Neural cell (in vitro differentiated cells): ENCODE measurements at regions not wholly inside any gene's neighbourhood (a gene's known extent, or its start where the extent isn't known, plus 50 kb on each side); places are given as distances from the start of the nearest gene placed in this dataset.

Experiments
- H2AFZ ChIP-seq: fragments of 200-600, 300-800 bp; sonication (generic), shearing (Covaris generic); 2 replicates; pipeline ENCODE4 v1.6.0; 2014; ENCODE audit warnings: low read depth, mild to moderate bottlenecking, antibody characterized with exemption, low read length, moderate library complexity
- H3F3A ChIP-seq: fragments of 200-600 bp; shearing (Covaris generic); 2 replicates; pipeline ENCODE4 v1.6.1; 2016; ENCODE audit warnings: mild to moderate bottlenecking, moderate library complexity, mixed read lengths, antibody characterized with exemption, low read length; ENCODE audit not compliant: insufficient read depth, poor library complexity, severe bottlenecking
- H3K27ac ChIP-seq: fragments of 200-600, 300-800 bp; sonication (generic), shearing (Covaris generic); 2 replicates; pipeline ENCODE4 v1.5.1; 2014; ENCODE audit warnings: mild to moderate bottlenecking, low read length, moderate library complexity
- H3K27me3 ChIP-seq: fragments of 300-800, 200-600 bp; sonication (generic), shearing (Covaris generic); 2 replicates; pipeline ENCODE4 v1.6.0; 2014; ENCODE audit warnings: mild to moderate bottlenecking, low read depth, low read length, moderate library complexity; ENCODE audit not compliant: insufficient read depth
- H3K36me3 ChIP-seq: fragments of 300-800, 200-600 bp; sonication (generic), shearing (Covaris generic); 2 replicates; pipeline ENCODE4 v1.5.1; 2014; ENCODE audit warnings: mild to moderate bottlenecking, antibody characterized with exemption, low read length, moderate library complexity; ENCODE audit not compliant: insufficient read depth
- H3K4me2 ChIP-seq: fragments of 300-800, 200-600 bp; sonication (generic), shearing (Covaris generic); 2 replicates; pipeline ENCODE4 v1.6.0; 2014; ENCODE audit warnings: mild to moderate bottlenecking, low read length
- H3K4me3 ChIP-seq: fragments of 300-800, 200-600 bp; sonication (generic), shearing (Covaris generic); 2 replicates; pipeline ENCODE4 v1.5.1; 2014; ENCODE audit warnings: mild to moderate bottlenecking, low read length, moderate library complexity
- H3K79me2 ChIP-seq: fragments of 200-600 bp; shearing (Covaris generic); replicated peaks from 2 replicates; pipeline ENCODE4 v1.6.0; 2014; ENCODE audit warnings: mild to moderate bottlenecking, low read length, moderate library complexity; ENCODE audit not compliant: insufficient read depth
- H3K9ac ChIP-seq: fragments of 300-800, 200-600 bp; sonication (generic), shearing (Covaris generic); 2 replicates; pipeline ENCODE4 v1.6.1; 2016; ENCODE audit warnings: mild to moderate bottlenecking, low read length, mixed read lengths
- H3K9me2 ChIP-seq: fragments of 200-600 bp; shearing (Covaris generic); 2 replicates; pipeline ENCODE4 v1.6.1; 2016; ENCODE audit warnings: mild to moderate bottlenecking, low read length, mixed read lengths; ENCODE audit not compliant: insufficient read depth
- H3K9me3 ChIP-seq: fragments of 200-600, 300-800 bp; sonication (generic), shearing (Covaris generic); 2 replicates; pipeline ENCODE4 v1.6.1; 2016; ENCODE audit warnings: mild to moderate bottlenecking, mixed run types, low read length, moderate library complexity, mixed read lengths
- H4K20me1 ChIP-seq: fragments of 200-600 bp; shearing (Covaris generic); 2 replicates; pipeline ENCODE4 v1.6.1; 2016; ENCODE audit warnings: mild to moderate bottlenecking, mixed run types; ENCODE audit not compliant: insufficient read depth
- CTCF ChIP-seq: fragments of 450-650 bp; IDR thresholded peaks from 2 replicates; pipeline ENCODE4 v1.5.1; 2014; ENCODE audit warnings: antibody characterized with exemption, mild to moderate bottlenecking, moderate library complexity; ENCODE audit not compliant: poor library complexity, severe bottlenecking
- EP300 ChIP-seq: fragments of 450-650 bp; conservative IDR thresholded peaks from 2 replicates; pipeline ENCODE4 v1.6.1; 2014; ENCODE audit warnings: antibody characterized with exemption, mild to moderate bottlenecking, moderate library complexity; ENCODE audit not compliant: poor library complexity, severe bottlenecking
- MXI1 ChIP-seq: fragments of 450-650 bp; conservative IDR thresholded peaks from 2 replicates; pipeline ENCODE4 v1.6.1; 2014; ENCODE audit warnings: antibody characterized with exemption, mild to moderate bottlenecking; ENCODE audit not compliant: poor library complexity, severe bottlenecking
- RAD21 ChIP-seq: fragments of 450-650 bp; conservative IDR thresholded peaks from 2 replicates; pipeline ENCODE4 v1.6.1; 2014; ENCODE audit warnings: antibody characterized with exemption, mild to moderate bottlenecking, moderate library complexity
- REST ChIP-seq: IDR thresholded peaks from 2 replicates; pipeline ENCODE4 v1.6.1; 2012; ENCODE audit warnings: borderline replicate concordance
- SMC3 ChIP-seq: fragments of 450-650 bp; conservative IDR thresholded peaks from 2 replicates; pipeline ENCODE4 v1.6.1; 2014; ENCODE audit warnings: antibody characterized with exemption, mild to moderate bottlenecking, moderate library complexity; ENCODE audit not compliant: poor library complexity
- TAF1 ChIP-seq: IDR thresholded peaks from 2 replicates; pipeline ENCODE4 v1.6.1; 2012; ENCODE audit warnings: low read depth

- Histone ChIP-seq H3K79me2 (no peaks in the 10 kb centered on the region), H3K4me3 (no peak overlapping the region), H4K20me1 (no peaks in the 10 kb centered on the region), H3K9me2 (no peaks in the 10 kb centered on the region), H3K9me3 (no peaks in the 10 kb centered on the region), H3K27me3 (no peaks in the 10 kb centered on the region), H3F3A (no peaks in the 10 kb centered on the region), H3K27ac (no peak overlapping the region), H3K9ac (no peak overlapping the region), H3K4me2 (no peak overlapping the region), H2AFZ (no peak overlapping the region), H3K36me3 (no peaks in the 10 kb centered on the region)
- no peak for TF ChIP-seq EP300
- no peak for TF ChIP-seq TAF1
- no peak for TF ChIP-seq REST
- TF ChIP-seq MXI1: no peak
These were observed 70.6 kb upstream of the TMEM178A start for GRCh38 chr2:39595116-39595515.

- H3K4me2 ChIP-seq: no peak overlapping the region
- H2AFZ ChIP-seq: no peak overlapping the region
- H3K9me3 ChIP-seq: no peaks in the 10 kb centered on the region
- no peak overlapping the region for H3K27ac ChIP-seq
- no peaks in the 10 kb centered on the region for H3K79me2 ChIP-seq
- H3K9ac ChIP-seq: no peak overlapping the region
- no peaks in the 10 kb centered on the region for H3K27me3 ChIP-seq
- no peak overlapping the region for H3K4me3 ChIP-seq
- TF ChIP-seq SMC3 (no peak), RAD21 (no peak), EP300 (no peak), TAF1 (no peak), CTCF (no peak)
- H3K36me3 ChIP-seq: no peaks in the 10 kb centered on the region
- H3F3A ChIP-seq: no peaks in the 10 kb centered on the region
- H3K9me2 ChIP-seq: no peaks in the 10 kb centered on the region
- H4K20me1 ChIP-seq: no peaks in the 10 kb centered on the region
These were observed 68.4 kb upstream of the TMEM178A start for GRCh38 chr2:39597314-39597713.

- Histone ChIP-seq H3K9me3 (no peaks in the 10 kb centered on the region), H2AFZ (no peak overlapping the region), H3K9ac (no peak overlapping the region), H3F3A (no peaks in the 10 kb centered on the region), H3K4me2 (no peak overlapping the region), H3K4me3 (no peak overlapping the region), H3K27me3 (no peaks in the 10 kb centered on the region), H3K79me2 (no peaks in the 10 kb centered on the region), H3K9me2 (no peaks in the 10 kb centered on the region), H3K27ac (no peak overlapping the region), H3K36me3 (no peaks in the 10 kb centered on the region), H4K20me1 (no peaks in the 10 kb centered on the region)
- no peak for TF ChIP-seq RAD21
- TF ChIP-seq EP300: no peak
- TF ChIP-seq TAF1: no peak
- no peak for TF ChIP-seq MXI1
These were observed 63.1 kb upstream of the TMEM178A start for GRCh38 chr2:39602616-39603015.
